ENCODE measurements at regions not wholly inside any gene's neighbourhood (a gene's known extent, or its start where the extent isn't known, plus 50 kb on each side); places are given as distances from the start of the nearest gene placed in this dataset.

GRCh38 chr6:8243475-8243874, 141.1 kb upstream of the EEF1E1 start:
- H3K4me3 ChIP-seq (ENCODE audit: control insufficient read depth, low read depth, low read length): no peak overlapping the region
- no peak for DNase-seq (ENCODE audit: low read depth)
- TF ChIP-seq CTCF (IDR thresholded peaks at IDR 0.05; ENCODE audit: control insufficient read depth, insufficient read depth, low read depth, low read length, missing control alignments): no peak

- DNase-seq (ENCODE audit: low read depth): no peak
- TF ChIP-seq CTCF (IDR thresholded peaks at IDR 0.05; ENCODE audit: control insufficient read depth, insufficient read depth, low read depth, low read length, missing control alignments): no peak
- H3K4me3 ChIP-seq (ENCODE audit: control insufficient read depth, low read depth, low read length): no peak overlapping the region
Observed at GRCh38 chr6:8242885-8243284, 140.5 kb upstream of the EEF1E1 start.

GRCh38 chr6:8240301-8240700, 138.0 kb upstream of the EEF1E1 start:
- TF ChIP-seq CTCF (IDR thresholded peaks at IDR 0.05; ENCODE audit: control insufficient read depth, insufficient read depth, low read depth, low read length, missing control alignments): no peak
- no peak overlapping the region for H3K4me3 ChIP-seq (ENCODE audit: control insufficient read depth, low read depth, low read length)
- no peak for DNase-seq (ENCODE audit: low read depth)

- TF ChIP-seq CTCF (IDR thresholded peaks at IDR 0.05; ENCODE audit: control insufficient read depth, insufficient read depth, low read depth, low read length, missing control alignments): no peak
- no peak overlapping the region for H3K4me3 ChIP-seq (ENCODE audit: control insufficient read depth, low read depth, low read length)
- DNase-seq (ENCODE audit: low read depth): no peak
Observed at GRCh38 chr6:8238773-8239683, 136.7 kb upstream of the EEF1E1 start.

- no peak for TF ChIP-seq CTCF (IDR thresholded peaks at IDR 0.05; ENCODE audit: control insufficient read depth, insufficient read depth, low read depth, low read length, missing control alignments)
- no peak overlapping the region for H3K4me3 ChIP-seq (ENCODE audit: control insufficient read depth, low read depth, low read length)
- no peak for DNase-seq (ENCODE audit: low read depth)
Observed at GRCh38 chr6:8237668-8238067, 135.3 kb upstream of the EEF1E1 start.

GRCh38 chr6:8236956-8237355, 134.6 kb upstream of the EEF1E1 start:
- TF ChIP-seq CTCF (IDR thresholded peaks at IDR 0.05; ENCODE audit: control insufficient read depth, insufficient read depth, low read depth, low read length, missing control alignments): no peak
- H3K4me3 ChIP-seq (ENCODE audit: control insufficient read depth, low read depth, low read length): no peak overlapping the region
- DNase-seq (ENCODE audit: low read depth): no peak

All from AG09309 (cell line).